ENCODE measurements at regions not wholly inside any gene's neighbourhood (a gene's known extent, or its start where the extent isn't known, plus 50 kb on each side); places are given as distances from the start of the nearest gene placed in this dataset.

DNA sequence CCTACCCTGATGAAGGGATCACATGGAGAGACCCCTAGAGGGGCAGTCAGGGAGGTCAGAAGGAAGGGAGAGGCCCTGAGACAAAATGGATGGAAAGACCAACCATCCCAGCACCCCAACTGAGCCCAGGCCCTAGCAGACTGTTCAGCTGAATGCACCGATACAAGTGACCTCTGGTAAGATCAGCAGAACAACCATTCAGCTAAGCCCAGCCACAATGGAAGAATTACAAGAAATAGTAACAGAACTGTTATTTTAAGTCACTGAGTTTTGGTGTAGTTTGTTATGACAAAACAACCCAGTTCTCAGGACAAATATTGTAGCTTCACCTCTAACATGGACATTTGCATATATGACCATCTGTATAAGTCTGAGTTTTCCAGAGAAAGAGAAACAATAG is 210.4 kb upstream of the SVIL start:
- Histone ChIP-seq H3K9me3 (no peaks in the 10 kb centered on the region), H3K36me3 (no peaks in the 10 kb centered on the region), H3K27ac (no peak overlapping the region), H3K4me3 (no peak overlapping the region), H3K27me3 (no peaks in the 10 kb centered on the region), H3K4me1 (peaks cover 0 to 3% of the 10 kb centered on the region in 2 donors)
- intact Hi-C loops (cut with DNase I; ENCODE audit: low total_unique reads): no loop called here
- DNase-seq (ENCODE audit: low spot score in 2 of 2): no peak
- TF ChIP-seq, protein P1, sequence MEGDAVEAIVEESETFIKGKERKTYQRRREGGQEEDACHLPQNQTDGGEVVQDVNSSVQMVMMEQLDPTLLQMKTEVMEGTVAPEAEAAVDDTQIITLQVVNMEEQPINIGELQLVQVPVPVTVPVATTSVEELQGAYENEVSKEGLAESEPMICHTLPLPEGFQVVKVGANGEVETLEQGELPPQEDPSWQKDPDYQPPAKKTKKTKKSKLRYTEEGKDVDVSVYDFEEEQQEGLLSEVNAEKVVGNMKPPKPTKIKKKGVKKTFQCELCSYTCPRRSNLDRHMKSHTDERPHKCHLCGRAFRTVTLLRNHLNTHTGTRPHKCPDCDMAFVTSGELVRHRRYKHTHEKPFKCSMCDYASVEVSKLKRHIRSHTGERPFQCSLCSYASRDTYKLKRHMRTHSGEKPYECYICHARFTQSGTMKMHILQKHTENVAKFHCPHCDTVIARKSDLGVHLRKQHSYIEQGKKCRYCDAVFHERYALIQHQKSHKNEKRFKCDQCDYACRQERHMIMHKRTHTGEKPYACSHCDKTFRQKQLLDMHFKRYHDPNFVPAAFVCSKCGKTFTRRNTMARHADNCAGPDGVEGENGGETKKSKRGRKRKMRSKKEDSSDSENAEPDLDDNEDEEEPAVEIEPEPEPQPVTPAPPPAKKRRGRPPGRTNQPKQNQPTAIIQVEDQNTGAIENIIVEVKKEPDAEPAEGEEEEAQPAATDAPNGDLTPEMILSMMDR (IDR thresholded peaks at IDR 0.05): no peak
- no peak for TF ChIP-seq POLR2AphosphoS5 (IDR thresholded peaks at IDR 0.05)
- TF ChIP-seq POLR2A (IDR thresholded peaks at IDR 0.05): no peak

DNA sequence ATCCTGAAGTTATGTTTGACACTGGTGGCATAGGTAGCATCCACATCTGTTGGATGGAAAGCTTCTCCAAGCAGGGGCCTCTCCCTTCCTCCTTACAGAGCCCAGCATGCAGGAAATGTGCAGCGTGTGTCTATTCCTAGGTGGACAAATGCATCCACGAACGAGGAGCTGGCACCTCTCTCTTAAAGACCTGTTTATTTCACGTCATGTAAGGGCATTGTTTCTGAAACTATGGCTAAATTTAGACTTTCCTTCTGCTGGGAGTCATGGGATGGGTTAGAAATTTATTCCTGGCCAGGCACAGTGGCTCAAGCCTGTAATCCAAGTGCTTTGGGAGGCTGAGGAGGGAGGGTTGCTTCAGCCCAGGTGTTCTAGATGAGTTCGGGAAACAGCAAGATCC is 208.4 kb upstream of the SVIL start:
- intact Hi-C loops (cut with DNase I; ENCODE audit: low total_unique reads): no loop called here
- Histone ChIP-seq H3K27me3 (no peaks in the 10 kb centered on the region), H3K9me3 (no peaks in the 10 kb centered on the region), H3K36me3 (no peaks in the 10 kb centered on the region), H3K27ac (no peak overlapping the region), H3K4me1 (peaks cover 0 to 3% of the 10 kb centered on the region in 2 donors), H3K4me3 (no peak overlapping the region)
- no peak for DNase-seq (ENCODE audit: low spot score in 2 of 2)
- no peak for TF ChIP-seq POLR2AphosphoS5 (IDR thresholded peaks at IDR 0.05)
- TF ChIP-seq, protein P1 (IDR thresholded peaks at IDR 0.05): no peak
- TF ChIP-seq POLR2A (IDR thresholded peaks at IDR 0.05): no peak

GRCh38 chr10:29841724-29842649 is 207.2 kb upstream of the SVIL start:
- Histone ChIP-seq H3K4me3 (no peak overlapping the region), H3K27ac (peak overlapping the region; percentile 83 to 86), H3K27me3 (no peaks in the 10 kb centered on the region), H3K4me1 (peaks cover 0 to 3% of the 10 kb centered on the region in 2 donors), H3K36me3 (no peaks in the 10 kb centered on the region), H3K9me3 (no peaks in the 10 kb centered on the region)
- intact Hi-C loops (cut with DNase I; ENCODE audit: low total_unique reads): no loop called here
- TF ChIP-seq, protein P1 (IDR thresholded peaks at IDR 0.05): no peak
- no peak for TF ChIP-seq POLR2AphosphoS5 (IDR thresholded peaks at IDR 0.05)
- TF ChIP-seq POLR2A (IDR thresholded peaks at IDR 0.05): no peak
- DNase-seq (ENCODE audit: low spot score in 2 of 2): peak; percentile 60 to 71

DNA sequence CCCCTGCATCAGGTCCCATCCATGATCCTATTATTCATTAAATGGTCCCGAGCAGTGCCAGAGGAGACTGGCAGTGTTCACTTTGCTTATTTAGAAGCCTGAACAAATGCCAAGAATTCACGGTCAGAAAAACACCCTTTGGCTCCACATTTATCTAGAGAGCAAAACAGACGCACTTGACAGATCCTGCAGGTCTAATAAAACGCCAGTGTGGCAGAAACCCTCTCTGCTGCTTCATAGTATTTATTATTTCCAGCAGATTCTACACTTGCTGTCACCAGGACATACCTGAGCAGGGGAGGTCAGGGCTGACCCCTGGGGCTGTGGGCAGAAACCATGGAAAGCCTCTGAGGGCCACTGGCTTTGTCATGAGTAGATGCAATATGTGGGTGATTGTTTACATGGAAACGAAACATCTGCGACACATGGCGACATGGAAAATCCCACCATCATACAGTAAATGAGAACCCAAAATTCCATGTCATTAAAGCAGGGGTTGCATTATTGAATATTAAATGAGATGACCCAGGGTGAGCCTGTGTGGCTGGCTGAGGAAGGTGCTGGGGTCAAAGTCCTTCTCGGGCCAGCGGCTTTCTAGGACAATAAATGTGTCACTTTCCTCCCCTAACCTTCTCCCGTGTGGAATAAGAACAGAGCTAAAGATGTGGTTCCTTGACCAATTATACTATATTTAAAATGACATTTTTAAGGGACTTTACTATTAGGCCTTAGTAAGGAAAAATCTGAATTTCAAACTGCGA is 205.9 kb upstream of the SVIL start:
- DNase-seq (ENCODE audit: low spot score in 2 of 2): peak in 1 of 2 donors; percentile 56
- intact Hi-C loops (cut with DNase I; ENCODE audit: low total_unique reads): no loop called here
- TF ChIP-seq POLR2A (IDR thresholded peaks at IDR 0.05): no peak
- TF ChIP-seq, protein P1 (IDR thresholded peaks at IDR 0.05): no peak
- TF ChIP-seq POLR2AphosphoS5 (IDR thresholded peaks at IDR 0.05): no peak
- Histone ChIP-seq H3K4me1 (peaks cover 0 to 3% of the 10 kb centered on the region in 2 donors), H3K4me3 (no peak overlapping the region), H3K27me3 (no peaks in the 10 kb centered on the region), H3K27ac (peak overlapping the region; percentile 83 to 86), H3K36me3 (no peaks in the 10 kb centered on the region), H3K9me3 (no peaks in the 10 kb centered on the region)

Data from breast epithelium (tissue), 4 donors.